Prostate gland (tissue), 2 donors: ENCODE measurements at regions not wholly inside any gene's neighbourhood (a gene's known extent, or its start where the extent isn't known, plus 50 kb on each side); places are given as distances from the start of the nearest gene placed in this dataset.

Experiments used
- POLR2A ChIP-seq: fragments of 450-650 bp; IDR thresholded peaks from one replicate; pipeline ENCODE4 v1.6.1; 2016; ENCODE audit warnings: antibody characterized with exemption, mild to moderate bottlenecking
- POLR2AphosphoS5 ChIP-seq: sonication (generic); formaldehyde crosslinking; IDR thresholded peaks from one replicate; pipeline ENCODE4 v1.6.1; 2017; ENCODE audit warnings: antibody characterized with exemption
- TF ChIP-seq, protein P1 (sequence below), 4 experiments: fragments of 200-600 bp in 2 of 4; fragments of 450-650 bp in 2 of 4; sonication (generic) in 2 of 4; IDR thresholded peaks; 1 replicate in 3 of 4; 2 replicates in 1 of 4; pipeline ENCODE4 v1.5.1; 2016 to 2019; ENCODE audit warnings: antibody characterized with exemption in 4 of 4, mild to moderate bottlenecking in 2 of 4, moderate library complexity in 2 of 4

DNA sequence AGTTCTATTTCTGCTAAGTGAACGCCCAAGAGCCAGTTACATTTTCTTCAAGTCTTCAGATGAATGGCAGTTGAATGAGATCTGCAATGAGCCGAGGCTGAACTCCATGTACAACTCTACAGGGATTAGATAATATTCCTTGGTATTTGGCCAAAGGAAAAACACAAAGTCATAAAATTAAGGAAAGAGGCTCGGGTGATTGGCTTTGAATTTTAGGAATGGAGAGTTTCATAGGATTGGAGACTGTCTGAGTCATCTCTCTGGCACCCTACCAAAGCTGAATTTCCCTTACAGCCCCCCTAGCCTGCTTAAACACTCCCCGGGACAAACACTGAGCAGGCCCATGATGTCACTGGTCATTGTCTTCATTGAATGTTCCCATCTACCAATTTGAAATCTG, 188.0 kb upstream of the C1QTNF7 start:
- TF ChIP-seq, protein P1, sequence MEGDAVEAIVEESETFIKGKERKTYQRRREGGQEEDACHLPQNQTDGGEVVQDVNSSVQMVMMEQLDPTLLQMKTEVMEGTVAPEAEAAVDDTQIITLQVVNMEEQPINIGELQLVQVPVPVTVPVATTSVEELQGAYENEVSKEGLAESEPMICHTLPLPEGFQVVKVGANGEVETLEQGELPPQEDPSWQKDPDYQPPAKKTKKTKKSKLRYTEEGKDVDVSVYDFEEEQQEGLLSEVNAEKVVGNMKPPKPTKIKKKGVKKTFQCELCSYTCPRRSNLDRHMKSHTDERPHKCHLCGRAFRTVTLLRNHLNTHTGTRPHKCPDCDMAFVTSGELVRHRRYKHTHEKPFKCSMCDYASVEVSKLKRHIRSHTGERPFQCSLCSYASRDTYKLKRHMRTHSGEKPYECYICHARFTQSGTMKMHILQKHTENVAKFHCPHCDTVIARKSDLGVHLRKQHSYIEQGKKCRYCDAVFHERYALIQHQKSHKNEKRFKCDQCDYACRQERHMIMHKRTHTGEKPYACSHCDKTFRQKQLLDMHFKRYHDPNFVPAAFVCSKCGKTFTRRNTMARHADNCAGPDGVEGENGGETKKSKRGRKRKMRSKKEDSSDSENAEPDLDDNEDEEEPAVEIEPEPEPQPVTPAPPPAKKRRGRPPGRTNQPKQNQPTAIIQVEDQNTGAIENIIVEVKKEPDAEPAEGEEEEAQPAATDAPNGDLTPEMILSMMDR (IDR thresholded peaks at IDR 0.05) = no peak
- TF ChIP-seq POLR2A (no peak), POLR2AphosphoS5 (no peak)
